Gastrocnemius medialis (tissue), 4 donors: ENCODE measurements at regions not wholly inside any gene's neighbourhood (a gene's known extent, or its start where the extent isn't known, plus 50 kb on each side); places are given as distances from the start of the nearest gene placed in this dataset.

ENCODE experiments used
- CTCF ChIP-seq, 5 experiments: fragments of 450-650 bp in 3 of 5; fragments of 200-600 bp in 2 of 5; sonication (generic) in 2 of 5; IDR thresholded peaks in 4 of 5; conservative IDR thresholded peaks in 1 of 5; 1 replicate in 4 of 5; 2 replicates in 1 of 5; pipeline ENCODE4 v1.5.1; 2016 to 2019; ENCODE audit warnings: antibody characterized with exemption in 5 of 5, mild to moderate bottlenecking in 3 of 5, moderate library complexity in 3 of 5
- POLR2A ChIP-seq, 2 donors: fragments of 450-650 bp; IDR thresholded peaks; one replicate each; pipeline ENCODE4 v1.6.1; 2017; ENCODE audit warnings: antibody characterized with exemption in 2 of 2, mild to moderate bottlenecking in 2 of 2, moderate library complexity in 2 of 2

- no peak for TF ChIP-seq CTCF (IDR thresholded peaks at IDR 0.05 in 4 of 5, conservative IDR thresholded peaks at IDR 0.05 in 1 of 5)
- no peak for TF ChIP-seq POLR2A (IDR thresholded peaks at IDR 0.05)
Measured at GRCh38 chr10:88165849-88166271, 302.4 kb downstream of the PTEN start.
